ENCODE measurements at regions not wholly inside any gene's neighbourhood (a gene's known extent, or its start where the extent isn't known, plus 50 kb on each side); places are given as distances from the start of the nearest gene placed in this dataset.

GRCh38 chr19:46944918-46945628 is 74.6 kb upstream of the NPAS1 start (continued):
- no peak for TF ChIP-seq ZSCAN18 (CRISPR knock-in tag; IDR thresholded peaks at IDR 0.05)
- no peak for TF ChIP-seq SOX15 (CRISPR knock-in tag; IDR thresholded peaks at IDR 0.05)
- no peak for TF ChIP-seq JAZF1 (CRISPR knock-in tag; IDR thresholded peaks at IDR 0.05)

GRCh38 chr19:46945694-46946489 is 73.7 kb upstream of the NPAS1 start:
- Mint-ChIP-seq H3K4me3 (no peak overlapping the region), H3K4me1 (peaks cover 20% of the 10 kb centered on the region), H3K9me3 (peaks cover 16% of the 10 kb centered on the region), H3K27me3 (ENCODE audit: low read depth) (no peaks in the 10 kb centered on the region), H3K27ac (peak overlapping the region; percentile 54; the same call in 1 of the 2 replicates), H3K36me3 (peaks cover 38% of the 10 kb centered on the region)
- ChIA-PET POLR2A (interaction anchor here (0.5 kb wide), 1 partner anchor 89 kb away, joined by 6 read pairs; no protein-coding TSS in a partner anchor), CTCF (interaction anchor here (1.0 to 1.5 kb wide), 3 partner anchors 18 to 90 kb away, joined by 3 to 8 read pairs (median 4); no protein-coding TSS in a partner anchor)
- no peak for DNase-seq (ENCODE audit: low spot score)
- no peak for ATAC-seq
- TF ChIP-seq ZNF281 (CRISPR knock-in tag; IDR thresholded peaks at IDR 0.05) (no peak), PRDM15 (CRISPR knock-in tag; IDR thresholded peaks at IDR 0.05) (no peak), RORB (CRISPR knock-in tag; IDR thresholded peaks at IDR 0.05) (no peak), ATF3 (CRISPR knock-in tag; conservative IDR thresholded peaks at IDR 0.05) (no peak), SOX15 (CRISPR knock-in tag; IDR thresholded peaks at IDR 0.05) (no peak), ZNF512 (CRISPR knock-in tag; IDR thresholded peaks at IDR 0.05; ENCODE audit: borderline replicate concordance) (no peak)
- TF ChIP-seq, protein P1, sequence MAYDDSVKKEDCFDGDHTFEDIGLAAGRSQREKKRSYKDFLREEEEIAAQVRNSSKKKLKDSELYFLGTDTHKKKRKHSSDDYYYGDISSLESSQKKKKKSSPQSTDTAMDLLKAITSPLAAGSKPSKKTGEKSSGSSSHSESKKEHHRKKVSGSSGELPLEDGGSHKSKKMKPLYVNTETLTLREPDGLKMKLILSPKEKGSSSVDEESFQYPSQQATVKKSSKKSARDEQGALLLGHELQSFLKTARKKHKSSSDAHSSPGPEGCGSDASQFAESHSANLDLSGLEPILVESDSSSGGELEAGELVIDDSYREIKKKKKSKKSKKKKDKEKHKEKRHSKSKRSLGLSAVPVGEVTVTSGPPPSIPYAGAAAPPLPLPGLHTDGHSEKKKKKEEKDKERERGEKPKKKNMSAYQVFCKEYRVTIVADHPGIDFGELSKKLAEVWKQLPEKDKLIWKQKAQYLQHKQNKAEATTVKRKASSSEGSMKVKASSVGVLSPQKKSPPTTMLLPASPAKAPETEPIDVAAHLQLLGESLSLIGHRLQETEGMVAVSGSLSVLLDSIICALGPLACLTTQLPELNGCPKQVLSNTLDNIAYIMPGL (CRISPR knock-in tag; IDR thresholded peaks at IDR 0.05) = no peak
- TF ChIP-seq, protein P2, sequence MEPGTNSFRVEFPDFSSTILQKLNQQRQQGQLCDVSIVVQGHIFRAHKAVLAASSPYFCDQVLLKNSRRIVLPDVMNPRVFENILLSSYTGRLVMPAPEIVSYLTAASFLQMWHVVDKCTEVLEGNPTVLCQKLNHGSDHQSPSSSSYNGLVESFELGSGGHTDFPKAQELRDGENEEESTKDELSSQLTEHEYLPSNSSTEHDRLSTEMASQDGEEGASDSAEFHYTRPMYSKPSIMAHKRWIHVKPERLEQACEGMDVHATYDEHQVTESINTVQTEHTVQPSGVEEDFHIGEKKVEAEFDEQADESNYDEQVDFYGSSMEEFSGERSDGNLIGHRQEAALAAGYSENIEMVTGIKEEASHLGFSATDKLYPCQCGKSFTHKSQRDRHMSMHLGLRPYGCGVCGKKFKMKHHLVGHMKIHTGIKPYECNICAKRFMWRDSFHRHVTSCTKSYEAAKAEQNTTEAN (CRISPR knock-in tag; IDR thresholded peaks at IDR 0.05) = no peak
- TF ChIP-seq, protein P3, sequence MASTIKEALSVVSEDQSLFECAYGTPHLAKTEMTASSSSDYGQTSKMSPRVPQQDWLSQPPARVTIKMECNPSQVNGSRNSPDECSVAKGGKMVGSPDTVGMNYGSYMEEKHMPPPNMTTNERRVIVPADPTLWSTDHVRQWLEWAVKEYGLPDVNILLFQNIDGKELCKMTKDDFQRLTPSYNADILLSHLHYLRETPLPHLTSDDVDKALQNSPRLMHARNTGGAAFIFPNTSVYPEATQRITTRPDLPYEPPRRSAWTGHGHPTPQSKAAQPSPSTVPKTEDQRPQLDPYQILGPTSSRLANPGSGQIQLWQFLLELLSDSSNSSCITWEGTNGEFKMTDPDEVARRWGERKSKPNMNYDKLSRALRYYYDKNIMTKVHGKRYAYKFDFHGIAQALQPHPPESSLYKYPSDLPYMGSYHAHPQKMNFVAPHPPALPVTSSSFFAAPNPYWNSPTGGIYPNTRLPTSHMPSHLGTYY (CRISPR knock-in tag; IDR thresholded peaks at IDR 0.05) = no peak
